PC-3 (cell line): ENCODE measurements at regions not wholly inside any gene's neighbourhood (a gene's known extent, or its start where the extent isn't known, plus 50 kb on each side); places are given as distances from the start of the nearest gene placed in this dataset.

Experiments used
- ATAC-seq: fragments of 200-7000 bp; cut with Tn5 transposase; 2 replicates; pipeline ENCODE4 v1.9.1; 2020; ENCODE audit warnings: mild to moderate bottlenecking, moderate library complexity
- BruUV-seq: library from RNA; stranded (reverse); fragments of 400-500 nt; replicated peaks from 2 replicates; lab custom pipeline; 2021; lab: Mats Ljungman, UMichigan
- CTCF ChIA-PET: fragments of 300-600 bp; sonication (Branson Sonifier 250); formaldehyde crosslinking; loops from one replicate; lab custom pipeline; 2022; ENCODE audit warnings: antibody characterized with exemption; lab: Charles Lee
- POLR2A ChIA-PET: fragments of 300-600 bp; sonication (Branson Sonifier 250); formaldehyde crosslinking; loops from one replicate; lab custom pipeline; 2022; ENCODE audit warnings: antibody characterized with exemption; ENCODE audit not compliant: unreplicated experiment; lab: Charles Lee
- DNase-seq: peaks from one replicate; pipeline ENCODE4 v3.0.0-alpha.2; 2015
- H2AFZ ChIP-seq: fragments of 300-600 bp; sonication (generic); 2 replicates; pipeline ENCODE4 v1.6.0; 2016; ENCODE audit warnings: antibody characterized with exemption, low read length
- H3F3A ChIP-seq: fragments of 300-600 bp; sonication (generic); one replicate; pipeline ENCODE4 v1.6.0; 2017; ENCODE audit warnings: antibody characterized with exemption, low read length, control low read depth, mild to moderate bottlenecking; ENCODE audit not compliant: unreplicated experiment
- H3K27ac ChIP-seq: fragments of 300-600 bp; sonication (generic); 2 replicates; pipeline ENCODE4 v1.5.1; 2016; ENCODE audit warnings: mild to moderate bottlenecking, low read length
- H3K27me3 ChIP-seq: fragments of 300-600 bp; sonication (generic); 2 replicates; pipeline ENCODE4 v1.6.1; 2016; ENCODE audit warnings: low read length, mixed read lengths
- H3K36me3 ChIP-seq: fragments of 300-600 bp; sonication (generic); 2 replicates; pipeline ENCODE4 v1.6.1; 2016; ENCODE audit warnings: low read depth, mixed run types, low read length, mixed read lengths
- H3K4me1 ChIP-seq: fragments of 300-600 bp; sonication (generic); 2 replicates; pipeline ENCODE4 v1.5.1; 2016; ENCODE audit warnings: low read length; ENCODE audit not compliant: insufficient read depth
- H3K4me2 ChIP-seq: fragments of 300-600 bp; sonication (generic); 2 replicates; pipeline ENCODE4 v1.6.0; 2016; ENCODE audit warnings: low read length
- H3K4me3 ChIP-seq: fragments of 300-600 bp; sonication (generic); 2 replicates; pipeline ENCODE4 v1.5.1; 2016; ENCODE audit warnings: mild to moderate bottlenecking, low read length, mixed read lengths
- H3K79me2 ChIP-seq: fragments of 300-600 bp; sonication (generic); 2 replicates; pipeline ENCODE4 v1.6.1; 2017; ENCODE audit warnings: low read length, mixed read lengths
- H3K9ac ChIP-seq: fragments of 300-600 bp; sonication (generic); 2 replicates; pipeline ENCODE4 v1.6.0; 2016; ENCODE audit warnings: mild to moderate bottlenecking, low read length
- H3K9me2 ChIP-seq: fragments of 300-600 bp; sonication (generic); replicated peaks from 2 replicates; pipeline ENCODE4 v1.6.1; 2016; ENCODE audit warnings: mixed run types, low read length, mixed read lengths
- H3K9me3 ChIP-seq: fragments of 300-600 bp; sonication (generic); 2 replicates; pipeline ENCODE4 v1.6.1; 2016; ENCODE audit warnings: low read length, mixed read lengths
- H4K20me1 ChIP-seq: fragments of 300-600 bp; sonication (generic); 2 replicates; pipeline ENCODE4 v1.6.1; 2016; ENCODE audit warnings: low read length, mixed read lengths
- EZH2 ChIP-seq: fragments of 300-600 bp; sonication (generic); IDR thresholded peaks from one replicate; pipeline ENCODE4 v1.6.1; 2017; ENCODE audit warnings: antibody characterized with exemption, mild to moderate bottlenecking, low read length; ENCODE audit not compliant: unreplicated experiment
- EZH2phosphoT487 ChIP-seq: fragments of 300-600 bp; sonication (generic); IDR thresholded peaks from 2 replicates; pipeline ENCODE4 v1.6.1; 2018; ENCODE audit warnings: mild to moderate bottlenecking, antibody characterized with exemption, low read length, borderline replicate concordance
- intact Hi-C: fragments of 100-400 bp; cut with micrococcal nuclease; formaldehyde crosslinking; loops from 2 replicates; pipeline ENCODE4 v1.9.0; 2023
- TF ChIP-seq, protein P1 (sequence below): fragments of 300-600 bp; sonication (generic); conservative IDR thresholded peaks from 2 replicates; pipeline ENCODE4 v1.5.1; 2017; ENCODE audit warnings: antibody characterized with exemption, low read depth, mild to moderate bottlenecking, low read length

DNA sequence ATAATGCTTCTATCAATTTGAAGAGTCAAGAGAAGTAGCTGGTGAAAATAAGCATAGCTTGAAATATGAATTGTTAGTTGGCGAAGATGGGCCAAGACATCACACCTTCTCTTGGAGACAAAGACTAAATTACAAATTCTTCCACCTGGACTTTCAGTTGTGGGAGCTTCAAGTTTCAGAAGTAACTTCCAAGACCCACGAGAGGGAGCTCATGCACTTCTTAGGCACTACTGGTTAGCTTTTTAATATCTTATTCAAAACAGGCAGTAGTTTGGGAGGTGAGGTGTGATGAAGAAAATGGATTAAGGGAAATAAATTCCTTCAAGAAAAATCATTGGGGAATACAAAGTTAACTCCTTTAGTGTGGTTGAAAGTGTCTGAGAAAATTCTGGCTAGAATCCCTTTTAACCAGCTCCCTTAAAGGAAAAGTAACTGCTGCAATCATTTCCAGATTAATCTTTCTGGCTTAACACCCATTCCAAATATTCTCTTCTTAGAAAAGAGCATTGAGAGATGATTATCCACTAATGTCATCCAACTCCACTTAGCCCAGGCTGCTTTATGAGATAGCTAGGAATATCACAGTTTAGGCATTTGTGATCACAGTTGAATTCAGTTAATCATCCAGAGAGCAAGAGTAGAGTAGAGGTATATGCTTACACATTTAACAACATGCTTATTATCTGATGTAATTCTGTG, 139.5 kb upstream of the DMRTA1 start:
- H3K9me2 ChIP-seq, result no peaks in the 10 kb centered on the region
- DNase-seq, result peak; percentile 71
- no peak overlapping the region for H3K4me3 ChIP-seq
- no peak overlapping the region for H3K9ac ChIP-seq
- H4K20me1 ChIP-seq, result no peaks in the 10 kb centered on the region
- H3F3A ChIP-seq, result no peaks in the 10 kb centered on the region
- no TSS peak for BruUV-seq
- POLR2A ChIA-PET, result no interaction called here
- ATAC-seq, result peak; percentile 45
- no peak overlapping the region for H3K27ac ChIP-seq
- no peaks in the 10 kb centered on the region for H3K36me3 ChIP-seq
- no peak overlapping the region for H3K4me2 ChIP-seq
- TF ChIP-seq EZH2phosphoT487 (no peak), EZH2 (no peak)
- TF ChIP-seq, protein P1, sequence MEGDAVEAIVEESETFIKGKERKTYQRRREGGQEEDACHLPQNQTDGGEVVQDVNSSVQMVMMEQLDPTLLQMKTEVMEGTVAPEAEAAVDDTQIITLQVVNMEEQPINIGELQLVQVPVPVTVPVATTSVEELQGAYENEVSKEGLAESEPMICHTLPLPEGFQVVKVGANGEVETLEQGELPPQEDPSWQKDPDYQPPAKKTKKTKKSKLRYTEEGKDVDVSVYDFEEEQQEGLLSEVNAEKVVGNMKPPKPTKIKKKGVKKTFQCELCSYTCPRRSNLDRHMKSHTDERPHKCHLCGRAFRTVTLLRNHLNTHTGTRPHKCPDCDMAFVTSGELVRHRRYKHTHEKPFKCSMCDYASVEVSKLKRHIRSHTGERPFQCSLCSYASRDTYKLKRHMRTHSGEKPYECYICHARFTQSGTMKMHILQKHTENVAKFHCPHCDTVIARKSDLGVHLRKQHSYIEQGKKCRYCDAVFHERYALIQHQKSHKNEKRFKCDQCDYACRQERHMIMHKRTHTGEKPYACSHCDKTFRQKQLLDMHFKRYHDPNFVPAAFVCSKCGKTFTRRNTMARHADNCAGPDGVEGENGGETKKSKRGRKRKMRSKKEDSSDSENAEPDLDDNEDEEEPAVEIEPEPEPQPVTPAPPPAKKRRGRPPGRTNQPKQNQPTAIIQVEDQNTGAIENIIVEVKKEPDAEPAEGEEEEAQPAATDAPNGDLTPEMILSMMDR, result peak; percentile 85
- no peaks in the 10 kb centered on the region for H3K27me3 ChIP-seq
- no peaks in the 10 kb centered on the region for H3K79me2 ChIP-seq
- no peak overlapping the region for H2AFZ ChIP-seq
- intact Hi-C loops, result loop anchor here (1.0 to 2.0 kb wide), 2 partner anchors 62 to 145 kb away; no protein-coding TSS in a partner anchor
- CTCF ChIA-PET, result interaction anchor here (0.6 to 1.5 kb wide), 6 partner anchors 63 to 331 kb away, joined by 3 to 23 read pairs (median 6); partner anchors contain the start of gene CDKN2B-AS1
- no peaks in the 10 kb centered on the region for H3K9me3 ChIP-seq
- H3K4me1 ChIP-seq, result no peaks in the 10 kb centered on the region; the same call in 1 of the 2 replicates

DNA sequence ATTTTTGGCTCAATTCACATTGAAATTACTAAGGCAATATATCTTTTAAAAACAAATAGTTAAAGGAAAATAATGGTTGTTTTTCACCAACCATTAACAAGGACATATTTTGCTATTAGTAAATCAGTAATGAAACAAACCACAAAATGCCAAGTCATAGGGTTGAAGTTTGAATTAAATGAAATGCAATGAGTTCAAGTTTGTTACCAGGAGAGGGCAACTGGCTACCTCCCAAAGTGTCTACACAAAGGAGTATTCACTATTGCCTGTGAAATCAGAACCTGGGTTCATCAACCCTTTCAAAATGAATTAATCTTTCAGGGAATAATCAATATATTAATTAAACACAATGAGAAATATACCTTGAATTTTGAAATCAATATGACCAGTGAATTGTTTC, 138.4 kb upstream of the DMRTA1 start:
- Histone ChIP-seq H3F3A (no peaks in the 10 kb centered on the region), H3K4me3 (no peak overlapping the region), H3K9ac (no peak overlapping the region), H3K36me3 (no peaks in the 10 kb centered on the region), H3K27ac (no peak overlapping the region), H3K4me1 (no peaks in the 10 kb centered on the region; the same call in 1 of the 2 replicates), H4K20me1 (no peaks in the 10 kb centered on the region), H3K27me3 (no peaks in the 10 kb centered on the region), H3K4me2 (no peak overlapping the region), H2AFZ (no peak overlapping the region), H3K9me2 (no peaks in the 10 kb centered on the region), H3K79me2 (no peaks in the 10 kb centered on the region), H3K9me3 (no peaks in the 10 kb centered on the region)
- ChIA-PET CTCF (no interaction called here), POLR2A (no interaction called here)
- DNase-seq, result peak; percentile 25
- intact Hi-C loops, result no loop called here
- no peak for ATAC-seq
- TF ChIP-seq, protein P1, result peak; percentile 34; the same call in 1 of the 2 replicates
- no peak for TF ChIP-seq EZH2
- no peak for TF ChIP-seq EZH2phosphoT487
- BruUV-seq, result no TSS peak

- H3K9ac ChIP-seq, result no peak overlapping the region
- H3K79me2 ChIP-seq, result no peaks in the 10 kb centered on the region
- TF ChIP-seq, protein P1, result no peak
- TF ChIP-seq EZH2phosphoT487, result no peak
- TF ChIP-seq EZH2, result no peak
- H3K4me1 ChIP-seq, result no peaks in the 10 kb centered on the region
- H3F3A ChIP-seq, result no peaks in the 10 kb centered on the region
- no peak overlapping the region for H2AFZ ChIP-seq
- H3K9me2 ChIP-seq, result no peaks in the 10 kb centered on the region
- H3K4me3 ChIP-seq, result no peak overlapping the region
- no peak for DNase-seq
- ATAC-seq, result no peak
- H3K27ac ChIP-seq, result no peak overlapping the region
- intact Hi-C loops, result no loop called here
- POLR2A ChIA-PET, result interaction anchor here (0.7 kb wide), 1 partner anchor 89 kb away, joined by 3 read pairs; no protein-coding TSS in a partner anchor
- H3K4me2 ChIP-seq, result no peak overlapping the region
- CTCF ChIA-PET, result no interaction called here
- no TSS peak for BruUV-seq
- H3K27me3 ChIP-seq, result no peaks in the 10 kb centered on the region
- H4K20me1 ChIP-seq, result no peaks in the 10 kb centered on the region
- H3K36me3 ChIP-seq, result peaks cover 4% of the 10 kb centered on the region; the same call in 1 of the 2 replicates
- H3K9me3 ChIP-seq, result no peaks in the 10 kb centered on the region
These were observed 130.0 kb upstream of the DMRTA1 start for GRCh38 chr9:22316645-22317044.
